ENCODE measurements at regions not wholly inside any gene's neighbourhood (a gene's known extent, or its start where the extent isn't known, plus 50 kb on each side); places are given as distances from the start of the nearest gene placed in this dataset.
"Not testable (repeated sequence)": the region's sequence is repeated elsewhere in the genome, so short reads cannot be mapped to it uniquely, and the experiment has no call there.

DNA sequence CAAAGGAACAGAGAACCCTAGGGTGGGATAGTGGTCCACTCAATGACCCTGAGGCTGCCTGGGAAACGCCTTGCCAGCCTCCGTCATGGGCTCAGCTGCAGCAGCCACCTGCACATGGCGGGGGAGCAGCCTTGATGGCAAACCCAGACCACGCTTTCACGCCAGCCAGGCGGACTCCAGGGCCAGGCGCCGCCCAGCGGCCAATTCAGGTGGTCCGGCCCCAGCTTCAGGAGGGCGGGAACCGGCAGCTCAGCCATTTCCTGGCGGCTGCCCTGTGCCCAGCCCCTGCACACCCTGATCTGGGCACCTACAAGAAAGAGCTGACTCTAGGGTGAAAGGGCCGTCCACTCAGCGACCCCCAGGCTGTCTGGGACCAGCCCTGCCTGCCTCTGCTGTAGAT is 87.5 kb downstream of the POTEG start:
- DNase-seq (ENCODE audit: low spot score) = not testable (repeated sequence)

DNA sequence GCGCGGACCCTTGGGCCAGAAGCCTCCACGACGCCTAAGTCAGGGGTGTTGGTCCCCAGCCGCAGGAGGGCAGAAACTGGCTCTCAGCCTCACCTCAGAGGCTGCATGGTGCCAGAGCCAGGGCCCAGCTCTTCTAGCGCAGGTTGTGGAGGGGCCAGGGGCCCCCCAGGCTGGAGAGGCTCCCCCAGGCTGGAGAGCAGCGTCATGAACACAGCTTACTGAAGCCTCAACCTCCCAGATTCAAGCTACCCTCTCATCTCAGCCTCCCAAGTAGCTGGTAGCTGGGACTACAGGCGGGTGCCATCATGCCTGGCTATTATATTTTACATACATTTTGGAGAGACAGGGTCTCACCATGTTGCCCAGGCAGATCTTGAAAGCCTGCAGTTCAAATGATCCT is 87.0 kb downstream of the POTEG start:
- not testable (repeated sequence) for DNase-seq (ENCODE audit: low spot score)

All from left forelimb (tissue), 1 donor.